Liver (tissue), 8 donors: ENCODE measurements at regions not wholly inside any gene's neighbourhood (a gene's known extent, or its start where the extent isn't known, plus 50 kb on each side); places are given as distances from the start of the nearest gene placed in this dataset.

Source experiments
- DNase-seq: peaks from one replicate; pipeline ENCODE4 v3.0.0-alpha.2; 2017; ENCODE audit warnings: low spot score
- H3K27ac ChIP-seq, 2 donors: one replicate each; pipeline ENCODE4 v1.7.0; 2013; ENCODE audit warnings: inconsistent platforms in 2 of 2, low read length in 2 of 2, control low read depth in 1 of 2, low read depth in 1 of 2, mild to moderate bottlenecking in 1 of 2
- H3K27me3 ChIP-seq, 4 donors: one replicate each; pipeline versions ENCODE4 v1.6.1 to v1.7.0; 2013; ENCODE audit warnings: low read length in 3 of 4, inconsistent platforms in 1 of 4, mild to moderate bottlenecking in 1 of 4, moderate library complexity in 1 of 4; ENCODE audit not compliant: control insufficient read depth in 4 of 4, insufficient read depth in 4 of 4
- H3K36me3 ChIP-seq, 4 donors: one replicate each; pipeline versions ENCODE4 v1.6.1 to v1.7.0; 2013; ENCODE audit warnings: low read length in 3 of 4, mild to moderate bottlenecking in 3 of 4, low read depth in 1 of 4, moderate library complexity in 1 of 4; ENCODE audit not compliant: control insufficient read depth in 4 of 4, insufficient read depth in 3 of 4
- H3K4me1 ChIP-seq, 4 donors: one replicate each; pipeline versions ENCODE4 v1.6.1 to v1.7.0; 2013; ENCODE audit warnings: low read length in 3 of 4, mild to moderate bottlenecking in 3 of 4, moderate library complexity in 1 of 4; ENCODE audit not compliant: control insufficient read depth in 4 of 4, insufficient read depth in 4 of 4
- H3K4me3 ChIP-seq, 3 donors: one replicate each; pipeline versions ENCODE4 v1.6.1 to v1.7.0; 2013; ENCODE audit warnings: low read length in 3 of 3, control low read depth in 1 of 3, low read depth in 1 of 3, mild to moderate bottlenecking in 1 of 3
- H3K9ac ChIP-seq, 2 donors: one replicate each; pipeline ENCODE4 v1.7.0; 2013; ENCODE audit warnings: low read length in 2 of 2, mild to moderate bottlenecking in 2 of 2, moderate library complexity in 2 of 2, control low read depth in 1 of 2, low read depth in 1 of 2
- H3K9me3 ChIP-seq, 4 donors: one replicate each; pipeline versions ENCODE4 v1.6.1 to v1.7.0; 2013; ENCODE audit warnings: low read length in 3 of 4; ENCODE audit not compliant: control insufficient read depth in 4 of 4
- ATF3 ChIP-seq: IDR thresholded peaks from 2 replicates; pipeline ENCODE4 v1.6.1; 2016; ENCODE audit warnings: antibody characterized with exemption
- CTCF ChIP-seq: fragments of 150-350 bp; IDR thresholded peaks from 2 replicates; pipeline ENCODE4 v1.5.1; 2017; ENCODE audit warnings: improper control_type of control experiment, low read depth, low read length; ENCODE audit not compliant: missing input control
- EGR1 ChIP-seq, 2 donors: IDR thresholded peaks; 2 replicates each; pipeline ENCODE4 v1.6.1; 2016 to 2018; ENCODE audit warnings: antibody characterized with exemption in 2 of 2, low read depth in 2 of 2
- FOXA1 ChIP-seq: IDR thresholded peaks from 2 replicates; pipeline ENCODE4 v1.6.1; 2016; ENCODE audit warnings: antibody characterized with exemption
- HNF4A ChIP-seq, 2 donors: conservative IDR thresholded peaks; 2 replicates each; pipeline ENCODE4 v1.6.1; 2016; ENCODE audit warnings: antibody characterized with exemption in 2 of 2, mild to moderate bottlenecking in 2 of 2
- HNF4G ChIP-seq: IDR thresholded peaks from 2 replicates; pipeline ENCODE4 v1.6.1; 2016; ENCODE audit warnings: antibody characterized with exemption
- JUND ChIP-seq, 2 donors: IDR thresholded peaks; 2 replicates each; pipeline ENCODE4 v1.6.1; 2016; ENCODE audit warnings: antibody characterized with exemption in 2 of 2
- NR2F2 ChIP-seq: IDR thresholded peaks from 2 replicates; pipeline ENCODE4 v1.6.1; 2016; ENCODE audit warnings: antibody characterized with exemption
- REST ChIP-seq: IDR thresholded peaks from 2 replicates; pipeline ENCODE4 v1.6.1; 2016; ENCODE audit warnings: antibody characterized with exemption, mild to moderate bottlenecking
- RXRA ChIP-seq, 2 donors: IDR thresholded peaks; 2 replicates each; pipeline ENCODE4 v1.6.1; 2017 to 2018; ENCODE audit warnings: antibody characterized with exemption in 2 of 2, mild to moderate bottlenecking in 1 of 2
- SP1 ChIP-seq: IDR thresholded peaks from 2 replicates; pipeline ENCODE4 v1.6.1; 2018; ENCODE audit warnings: antibody characterized with exemption, mild to moderate bottlenecking
- TAF1 ChIP-seq: conservative IDR thresholded peaks from 2 replicates; pipeline ENCODE4 v1.6.1; 2016; ENCODE audit warnings: antibody characterized with exemption, mild to moderate bottlenecking
- YY1 ChIP-seq: IDR thresholded peaks from 2 replicates; pipeline ENCODE4 v1.6.1; 2016; ENCODE audit warnings: antibody characterized with exemption, mild to moderate bottlenecking
- ZBTB33 ChIP-seq: IDR thresholded peaks from 2 replicates; pipeline ENCODE4 v1.6.1; 2016; ENCODE audit warnings: antibody characterized with exemption
- WGBS: extraction: QIAGEN DNeasy Blood & Tissue Kit; methylation state at CpG from one replicate; pipeline ENCODE4 v1.1.7; 2013; 5-methylcytosine and 5-hydroxymethylcytosine counted together
- donor health status: healthy.
- donor health status: healthy.
- donor health status: healthy.
- donor health status: healthy.
- donor health status: healthy.

- H3K4me1 ChIP-seq = no peaks in the 10 kb centered on the region
- H3K27me3 ChIP-seq = peaks cover 0 to 3% (median 0%) of the 10 kb centered on the region in 4 donors
- no peak overlapping the region for H3K9ac ChIP-seq
- no peaks in the 10 kb centered on the region for H3K36me3 ChIP-seq
- H3K4me3 ChIP-seq = no peak overlapping the region
- no peak for DNase-seq
- 66% methylated on average over 3 of the region's 3 CpGs for WGBS
- no peak for TF ChIP-seq EGR1 (IDR thresholded peaks at IDR 0.05; ENCODE audit: low read depth in 2 of 2)
- TF ChIP-seq ZBTB33 = no peak
- TF ChIP-seq FOXA1 = no peak
- TF ChIP-seq ATF3 = no peak
- no peak for TF ChIP-seq HNF4A (conservative IDR thresholded peaks at IDR 0.05)
- TF ChIP-seq REST = no peak
- TF ChIP-seq YY1 = no peak
- TF ChIP-seq JUND (IDR thresholded peaks at IDR 0.05) = no peak
- TF ChIP-seq CTCF = no peak
- no peak for TF ChIP-seq TAF1
- TF ChIP-seq NR2F2 = no peak
- TF ChIP-seq RXRA (IDR thresholded peaks at IDR 0.05) = no peak
- TF ChIP-seq HNF4G = no peak
- TF ChIP-seq SP1 = no peak
- H3K27ac ChIP-seq = no peak overlapping the region
- H3K9me3 ChIP-seq = no peaks in the 10 kb centered on the region
Observed at GRCh38 chr4:159941076-159941475, 838.2 kb downstream of the RAPGEF2 start.

- TF ChIP-seq NR2F2 = no peak
- TF ChIP-seq REST = no peak
- no peak for TF ChIP-seq EGR1 (IDR thresholded peaks at IDR 0.05; ENCODE audit: low read depth in 2 of 2)
- no peak for TF ChIP-seq RXRA (IDR thresholded peaks at IDR 0.05)
- no peak for TF ChIP-seq YY1
- DNase-seq = no peak
- no peaks in the 10 kb centered on the region for H3K36me3 ChIP-seq
- H3K4me3 ChIP-seq = no peak overlapping the region
- H3K27me3 ChIP-seq = peaks cover 0 to 3% (median 0%) of the 10 kb centered on the region in 4 donors
- no peak overlapping the region for H3K9ac ChIP-seq
- WGBS = 81% methylated on average over 4 of the region's 4 CpGs
- H3K4me1 ChIP-seq = no peaks in the 10 kb centered on the region
- no peak overlapping the region for H3K27ac ChIP-seq
- H3K9me3 ChIP-seq = no peaks in the 10 kb centered on the region
Observed at GRCh38 chr4:159944477-159944876, 841.6 kb downstream of the RAPGEF2 start.
